HG03565 (cell line): ENCODE measurements at regions not wholly inside any gene's neighbourhood (a gene's known extent, or its start where the extent isn't known, plus 50 kb on each side); places are given as distances from the start of the nearest gene placed in this dataset.

Experiments
- ATAC-seq: cut with Tn5 transposase; IDR thresholded peaks from one replicate; pipeline ENCODE4 v1.9.1; 2021; ENCODE audit warnings: mild to moderate bottlenecking, moderate library complexity; ENCODE audit not compliant: unreplicated experiment

DNA sequence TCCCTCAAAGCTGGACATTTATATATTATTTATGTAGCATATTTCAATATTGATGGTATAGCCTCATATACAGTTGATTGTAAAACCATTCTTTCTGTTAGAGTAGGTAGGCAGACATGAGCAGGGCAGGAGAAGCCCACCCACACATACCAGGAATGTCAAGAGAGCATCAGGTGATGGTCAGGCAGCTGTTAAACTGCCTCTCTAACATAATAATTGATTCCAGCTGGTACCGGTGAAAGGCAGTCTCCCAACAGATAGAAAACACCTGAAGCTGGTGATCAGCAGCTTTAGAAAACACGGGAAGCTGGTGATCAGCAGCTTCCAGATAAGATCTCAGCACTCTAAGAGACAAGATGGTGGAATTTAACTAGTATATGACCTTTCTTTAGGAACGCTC lies 132.9 kb downstream of the SLITRK6 start:
- no peak for ATAC-seq

- no peak for ATAC-seq
These were observed 133.9 kb downstream of the SLITRK6 start for GRCh38 chr13:85665286-85665685.

GRCh38 chr13:85663856-85664255 lies 135.4 kb downstream of the SLITRK6 start:
- ATAC-seq: no peak

DNA sequence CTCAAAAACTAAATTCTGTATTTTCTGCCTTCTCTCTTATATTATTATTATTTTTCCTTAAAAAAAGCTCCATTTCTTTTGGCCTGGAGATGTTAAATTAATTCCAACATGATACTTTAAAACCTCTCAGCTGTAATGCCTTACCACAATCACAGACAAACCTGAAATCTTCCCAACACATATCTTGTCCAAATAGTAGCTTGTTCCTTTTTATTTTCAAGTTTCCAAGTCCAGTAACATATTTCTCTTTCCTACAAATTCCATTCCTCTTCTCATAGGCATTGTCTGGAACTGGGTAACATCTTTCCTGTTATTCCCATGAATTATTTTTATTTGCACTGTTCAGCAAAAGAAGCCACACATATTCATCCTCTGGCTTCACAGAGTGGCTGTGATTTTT lies 137.0 kb downstream of the SLITRK6 start:
- no peak for ATAC-seq

GRCh38 chr13:85661675-85662074 lies 137.5 kb downstream of the SLITRK6 start:
- ATAC-seq: no peak

DNA sequence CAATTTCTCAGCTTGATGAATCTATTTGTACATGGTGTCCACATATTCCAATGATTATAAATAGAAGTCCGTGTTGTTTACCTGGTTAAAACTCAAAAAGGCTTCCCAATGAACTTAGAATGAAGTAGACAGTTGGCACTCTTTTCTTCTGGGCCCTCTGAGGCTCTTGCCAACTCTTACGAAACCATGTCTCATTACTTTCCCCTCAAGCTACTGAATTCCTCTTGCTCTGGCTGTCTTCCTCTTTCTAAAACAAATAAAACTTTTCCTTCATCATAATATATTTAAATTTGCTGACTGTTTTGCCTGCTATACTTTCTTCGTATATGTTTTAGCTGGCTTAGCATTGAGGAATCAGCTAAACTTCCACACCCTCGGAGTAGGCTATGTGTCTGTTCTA lies 139.7 kb downstream of the SLITRK6 start:
- ATAC-seq: no peak

- no peak for ATAC-seq
These were observed 141.3 kb downstream of the SLITRK6 start for GRCh38 chr13:85657942-85658341.

DNA sequence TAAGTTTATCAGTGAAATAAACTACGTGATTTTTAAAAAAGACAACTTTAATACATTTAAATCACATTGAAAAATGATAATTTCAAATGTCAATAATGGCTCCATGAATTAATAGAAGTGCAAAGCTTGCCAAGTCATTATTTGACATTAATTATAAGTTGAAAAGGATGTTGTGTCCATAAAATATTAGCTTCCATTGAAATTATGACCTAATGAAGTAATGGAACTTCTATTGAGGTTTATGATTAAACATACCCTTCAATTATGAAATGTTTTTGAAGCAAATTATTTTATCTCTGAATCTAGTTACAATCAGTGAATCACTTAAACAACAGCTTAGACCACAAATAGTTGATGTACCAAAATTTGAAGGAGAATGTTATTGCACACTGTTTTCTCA lies 144.2 kb downstream of the SLITRK6 start:
- ATAC-seq: no peak

GRCh38 chr13:85654227-85654626 lies 145.0 kb downstream of the SLITRK6 start:
- ATAC-seq: no peak

- ATAC-seq: no peak
These were observed 145.5 kb downstream of the SLITRK6 start for GRCh38 chr13:85653681-85654080.

- no peak for ATAC-seq
These were observed 146.7 kb downstream of the SLITRK6 start for GRCh38 chr13:85652491-85652890.

DNA sequence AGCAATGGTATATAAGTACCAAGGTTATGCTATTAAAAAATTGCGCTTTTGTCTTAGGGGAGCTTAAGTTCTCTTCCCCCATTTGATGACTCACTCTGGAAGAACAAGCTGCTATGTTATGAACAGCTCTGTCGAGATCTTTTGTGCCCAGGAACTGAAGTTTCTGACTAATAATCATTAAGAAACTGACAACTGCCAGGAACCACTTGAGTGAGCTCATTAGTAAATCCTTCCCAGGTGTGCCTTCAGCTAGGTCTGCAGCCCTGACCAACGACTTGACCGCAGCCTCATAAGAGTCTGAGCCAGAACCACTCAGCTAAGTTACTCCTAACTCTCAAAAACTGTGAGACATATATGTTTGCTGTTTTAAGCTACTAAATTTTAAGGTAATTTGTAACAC lies 147.8 kb downstream of the SLITRK6 start:
- no peak for ATAC-seq

DNA sequence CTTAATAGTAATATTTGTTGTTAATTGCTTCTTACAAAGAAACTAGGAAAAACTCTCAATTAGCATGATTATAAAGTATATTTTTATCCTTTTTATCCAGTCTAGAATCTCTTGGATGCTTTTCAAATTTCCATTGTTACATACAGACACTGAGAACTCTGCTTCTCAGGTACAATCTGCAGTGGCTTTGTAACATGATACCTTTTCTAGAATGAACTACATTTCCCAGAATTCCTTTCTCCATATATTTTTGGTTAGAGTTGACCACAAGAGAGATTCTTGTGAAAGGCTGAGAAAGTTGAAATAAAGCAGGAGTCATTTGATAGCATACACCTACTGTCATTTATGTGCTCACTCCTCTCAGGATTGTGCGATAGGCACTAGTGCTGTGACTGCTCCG lies 148.6 kb downstream of the SLITRK6 start:
- ATAC-seq: no peak

GRCh38 chr13:85640727-85641126 lies 158.5 kb downstream of the SLITRK6 start:
- no peak for ATAC-seq

- ATAC-seq: no peak
These were observed 160.3 kb downstream of the SLITRK6 start for GRCh38 chr13:85638815-85639393.

- ATAC-seq: no peak
These were observed 161.0 kb downstream of the SLITRK6 start for GRCh38 chr13:85638265-85638664.

DNA sequence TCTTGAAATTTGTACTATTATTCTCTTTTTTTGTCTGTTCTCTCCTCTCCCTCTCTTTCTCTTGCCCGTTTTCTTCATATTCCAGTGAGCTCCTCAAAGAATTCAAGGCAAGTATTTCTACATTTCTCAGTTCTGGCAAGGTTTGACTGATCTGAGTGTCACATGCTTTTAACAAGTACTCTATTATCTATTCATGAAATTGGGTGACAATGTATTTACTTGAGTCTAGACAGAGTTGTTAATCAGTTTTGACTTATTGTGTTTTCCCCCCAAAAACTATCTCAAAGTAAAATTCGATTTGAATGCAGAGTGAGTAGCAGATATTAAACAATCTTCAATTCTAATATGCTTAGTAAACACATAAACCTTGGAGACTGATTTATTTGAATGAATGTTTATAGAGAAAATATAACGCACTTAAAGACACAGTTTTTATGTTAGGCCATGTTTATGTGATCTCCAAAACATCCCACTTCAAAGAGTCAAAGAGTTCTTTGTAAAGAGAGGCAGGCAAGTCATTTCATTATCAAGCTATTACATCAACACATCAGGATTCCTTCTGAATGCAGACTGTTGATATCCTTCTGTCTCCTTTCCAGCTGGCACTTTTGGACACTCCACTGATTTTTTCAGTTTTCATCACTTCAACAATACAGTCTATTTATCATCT lies 166.6 kb downstream of the SLITRK6 start:
- ATAC-seq: no peak

DNA sequence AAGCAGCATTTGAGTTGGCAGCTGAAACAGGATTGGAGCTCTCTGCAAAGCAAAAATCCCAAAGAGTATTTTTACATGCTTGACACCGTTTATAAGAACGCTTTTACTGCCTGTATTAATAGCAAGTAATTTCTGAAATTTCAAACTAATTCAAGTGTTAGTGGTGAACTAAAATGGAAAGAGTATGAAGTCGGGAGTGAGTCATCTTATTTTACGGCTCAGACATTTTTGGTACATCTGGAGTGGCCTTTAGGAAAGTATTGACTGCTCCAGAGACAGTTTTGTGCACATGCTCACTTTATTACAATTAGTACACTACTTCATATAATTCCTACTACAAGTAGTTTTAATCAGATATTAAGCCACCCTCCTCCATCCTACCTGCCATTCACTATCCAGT lies 167.4 kb downstream of the SLITRK6 start:
- no peak for ATAC-seq

GRCh38 chr13:85626603-85627002 lies 172.6 kb downstream of the SLITRK6 start:
- no peak for ATAC-seq

GRCh38 chr13:85619321-85619720 lies 179.9 kb downstream of the SLITRK6 start:
- no peak for ATAC-seq

GRCh38 chr13:85618521-85618920 lies 180.7 kb downstream of the SLITRK6 start:
- no peak for ATAC-seq

DNA sequence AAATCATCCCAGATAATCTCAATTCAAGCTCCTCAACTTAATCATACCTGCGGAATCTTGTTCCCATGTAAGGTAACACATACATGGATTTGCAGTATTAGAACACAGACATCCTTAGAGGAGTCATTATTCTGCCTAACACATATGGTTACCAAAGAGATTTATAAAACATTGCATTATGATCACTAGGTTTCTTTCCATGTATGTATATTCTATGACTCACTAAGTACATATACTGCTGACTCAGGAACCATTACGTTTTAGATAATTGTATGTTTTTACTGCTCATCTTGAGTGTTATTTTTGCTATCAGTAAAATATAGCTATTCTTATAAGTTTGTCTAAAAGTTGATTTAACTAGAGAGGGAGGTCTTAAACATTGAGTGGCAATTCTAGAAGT lies 182.9 kb downstream of the SLITRK6 start:
- ATAC-seq: no peak

DNA sequence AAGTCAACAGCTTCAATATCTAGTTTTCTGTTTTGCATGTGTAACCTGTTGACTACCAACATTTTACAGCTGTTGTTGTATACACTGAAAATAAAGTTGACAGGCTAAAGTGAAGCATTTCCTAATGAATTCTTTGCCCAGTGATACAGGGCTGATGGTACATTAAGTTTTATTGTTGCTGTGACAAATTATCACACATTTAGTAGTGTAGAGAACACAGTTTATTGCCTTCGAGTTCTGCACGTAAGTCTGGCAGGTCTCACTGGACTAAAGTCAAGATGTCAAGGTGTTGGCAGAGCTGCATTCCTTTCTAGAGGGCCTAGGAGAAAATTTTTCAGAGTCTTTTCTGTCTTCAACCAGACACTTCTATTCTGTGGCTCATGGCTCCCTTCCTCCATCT lies 184.2 kb downstream of the SLITRK6 start:
- no peak for ATAC-seq
